HCT116 (cell line): ENCODE measurements at regions not wholly inside any gene's neighbourhood (a gene's known extent, or its start where the extent isn't known, plus 50 kb on each side); places are given as distances from the start of the nearest gene placed in this dataset.

Source experiments
- ATAC-seq: fragments of 200-7000 bp; cut with Tn5 transposase; 2 replicates; pipeline ENCODE4 v1.9.1; 2020; ENCODE audit warnings: mild to moderate bottlenecking, moderate library complexity
- BruUV-seq: library from RNA; stranded (reverse); fragments of 400-500 nt; replicated peaks from 2 replicates; lab custom pipeline; 2021; lab: Mats Ljungman, UMichigan
- CTCF ChIA-PET: fragments of 300-600 bp; sonication (Branson Sonifier 250); formaldehyde crosslinking; loops from one replicate; lab custom pipeline; 2021; ENCODE audit warnings: antibody characterized with exemption; lab: Charles Lee
- POLR2A ChIA-PET: fragments of 300-600, 350-600 bp; sonication (Branson Sonifier 250); formaldehyde crosslinking; loops from one replicate; lab custom pipeline; 2021; ENCODE audit warnings: antibody characterized with exemption; lab: Charles Lee
- RAD21 ChIA-PET, 2 experiments: fragments of 300-600 bp; sonication (Branson Sonifier 250); formaldehyde crosslinking; loops; one replicate each; lab custom pipeline; 2023; ENCODE audit warnings: low total read pairs in 2 of 2; ENCODE audit not compliant: uncharacterized antibody in 2 of 2, unreplicated experiment in 2 of 2, low non-redundant PET in 1 of 2; lab: Charles Lee
- DNase-seq: peaks from one replicate; pipeline ENCODE4 v3.0.0-alpha.2; 2010; ENCODE audit warnings: low read depth, low spot score
- H2AFZ ChIP-seq: fragments of 200-600 bp; shearing (Covaris generic), sonication (generic); 2 replicates; pipeline ENCODE4 v1.6.1; 2017; ENCODE audit warnings: low read depth, mixed run types, mixed read lengths, antibody characterized with exemption, low read length; ENCODE audit not compliant: poor library complexity, severe bottlenecking
- H3K27ac ChIP-seq: 2 replicates; pipeline ENCODE4 v1.5.1; 2012; ENCODE audit warnings: low read depth, low read length
- H3K27me3 ChIP-seq: fragments of 200-600 bp; sonication (generic); 2 replicates; pipeline ENCODE4 v1.6.1; 2016; ENCODE audit warnings: mixed run types, low read length, mixed read lengths; ENCODE audit not compliant: insufficient read depth
- H3K36me3 ChIP-seq, 2 experiments: fragments of 200-500 bp in 1 of 2; fragments of 200-600 bp in 1 of 2; sonication (Bioruptor generic) in 1 of 2; sonication (generic) in 1 of 2; 2 replicates each; pipeline versions ENCODE4 v1.5.1 to v1.6.1; 2014 to 2016; ENCODE audit warnings: low read length in 2 of 2, inconsistent platforms in 1 of 2, mixed read lengths in 1 of 2, mixed run types in 1 of 2; ENCODE audit not compliant: insufficient read depth in 2 of 2, control insufficient read depth in 1 of 2
- H3K4me1 ChIP-seq, 2 experiments: fragments of 200-600 bp in 1 of 2; sonication (generic) in 1 of 2; 2 replicates each; pipeline versions ENCODE4 v1.5.1 to v1.6.1; 2012 to 2017; ENCODE audit warnings: low read length in 2 of 2, inconsistent platforms in 1 of 2, mild to moderate bottlenecking in 1 of 2, mixed read lengths in 1 of 2, mixed run types in 1 of 2, moderate library complexity in 1 of 2; ENCODE audit not compliant: insufficient read depth in 2 of 2, control insufficient read depth in 1 of 2
- H3K4me2 ChIP-seq: fragments of 200-600 bp; sonication (generic); 2 replicates; pipeline ENCODE4 v1.6.1; 2017; ENCODE audit warnings: mixed run types, low read length, mixed read lengths
- H3K4me3 ChIP-seq, 2 experiments: fragments of 200-600 bp in 1 of 2; sonication (generic) in 1 of 2; replicated peaks in 1 of 2; 2 replicates each; pipeline ENCODE4 v1.5.1; 2011 to 2016; ENCODE audit warnings: low read length in 2 of 2, control low read depth in 1 of 2, low read depth in 1 of 2, mild to moderate bottlenecking in 1 of 2, mixed read lengths in 1 of 2, mixed run types in 1 of 2
- H3K79me2 ChIP-seq: fragments of 200-600 bp; sonication (generic); 2 replicates; pipeline ENCODE4 v1.6.1; 2017; ENCODE audit warnings: mild to moderate bottlenecking, mixed run types, low read length, moderate library complexity, mixed read lengths; ENCODE audit not compliant: insufficient read depth
- H3K9ac ChIP-seq: fragments of 200-600 bp; sonication (generic); 2 replicates; pipeline ENCODE4 v1.6.1; 2016; ENCODE audit warnings: low read length, mixed read lengths
- H3K9me2 ChIP-seq: fragments of 200-600 bp; sonication (generic), shearing (Covaris generic); 2 replicates; pipeline ENCODE4 v1.6.1; 2017; ENCODE audit warnings: mixed run types, mild to moderate bottlenecking, moderate library complexity; ENCODE audit not compliant: insufficient read depth
- H3K9me3 ChIP-seq, 2 experiments: fragments of 200-500 bp in 1 of 2; fragments of 200-600 bp in 1 of 2; sonication (Bioruptor generic) in 1 of 2; sonication (generic) in 1 of 2; 2 replicates each; pipeline ENCODE4 v1.6.1; 2014 to 2017; ENCODE audit warnings: low read length in 2 of 2, mixed read lengths in 2 of 2, inconsistent platforms in 1 of 2, low read depth in 1 of 2, mild to moderate bottlenecking in 1 of 2, mixed run types in 1 of 2, moderate library complexity in 1 of 2; ENCODE audit not compliant: control insufficient read depth in 1 of 2, insufficient read depth in 1 of 2
- H4K20me1 ChIP-seq: fragments of 200-600 bp; sonication (generic), shearing (Covaris generic); 2 replicates; pipeline ENCODE4 v1.6.1; 2017; ENCODE audit warnings: mixed run types, mild to moderate bottlenecking, moderate library complexity; ENCODE audit not compliant: insufficient read depth
- CEBPB ChIP-seq: IDR thresholded peaks from 2 replicates; pipeline ENCODE4 v1.6.1; 2012; ENCODE audit warnings: low read depth
- CTCF ChIP-seq, 3 experiments: fragments of 200-600 bp in 1 of 3; sonication (generic) in 1 of 3; IDR thresholded peaks in 2 of 3; conservative IDR thresholded peaks in 1 of 3; 2 replicates each; pipeline ENCODE4 v1.5.1; 2012 to 2017; ENCODE audit warnings: low read depth in 2 of 3, low read length in 2 of 3, antibody characterized with exemption in 1 of 3, borderline replicate concordance in 1 of 3, control low read depth in 1 of 3, mild to moderate bottlenecking in 1 of 3, mixed read lengths in 1 of 3, mixed run types in 1 of 3, moderate library complexity in 1 of 3; ENCODE audit not compliant: insufficient read depth in 1 of 3
- EZH2phosphoT487 ChIP-seq: fragments of 200-600 bp; IDR thresholded peaks from 2 replicates; pipeline ENCODE4 v1.6.1; 2018; ENCODE audit warnings: antibody characterized with exemption, borderline replicate concordance
- FOSL1 ChIP-seq: IDR thresholded peaks from 2 replicates; pipeline ENCODE4 v1.6.1; 2012; ENCODE audit warnings: low read depth
- SIN3A ChIP-seq: IDR thresholded peaks from 2 replicates; pipeline ENCODE4 v1.6.1; 2012; ENCODE audit warnings: low read depth
- SRF ChIP-seq: IDR thresholded peaks from 2 replicates; pipeline ENCODE4 v1.6.1; 2012; ENCODE audit warnings: low read depth
- YY1 ChIP-seq: IDR thresholded peaks from 2 replicates; pipeline ENCODE4 v1.6.1; 2011; ENCODE audit warnings: low read length, low read depth, moderate library complexity, mild to moderate bottlenecking; ENCODE audit not compliant: insufficient replicate concordance; ENCODE audit errors: extremely low read depth
- ZFX ChIP-seq: fragments of 450-650 bp; IDR thresholded peaks from 2 replicates; pipeline ENCODE4 v1.6.1; 2017
- intact Hi-C: fragments of 100-400 bp; cut with micrococcal nuclease; formaldehyde crosslinking; loops from 2 replicates; pipeline ENCODE4 v1.10.0; 2022

DNA sequence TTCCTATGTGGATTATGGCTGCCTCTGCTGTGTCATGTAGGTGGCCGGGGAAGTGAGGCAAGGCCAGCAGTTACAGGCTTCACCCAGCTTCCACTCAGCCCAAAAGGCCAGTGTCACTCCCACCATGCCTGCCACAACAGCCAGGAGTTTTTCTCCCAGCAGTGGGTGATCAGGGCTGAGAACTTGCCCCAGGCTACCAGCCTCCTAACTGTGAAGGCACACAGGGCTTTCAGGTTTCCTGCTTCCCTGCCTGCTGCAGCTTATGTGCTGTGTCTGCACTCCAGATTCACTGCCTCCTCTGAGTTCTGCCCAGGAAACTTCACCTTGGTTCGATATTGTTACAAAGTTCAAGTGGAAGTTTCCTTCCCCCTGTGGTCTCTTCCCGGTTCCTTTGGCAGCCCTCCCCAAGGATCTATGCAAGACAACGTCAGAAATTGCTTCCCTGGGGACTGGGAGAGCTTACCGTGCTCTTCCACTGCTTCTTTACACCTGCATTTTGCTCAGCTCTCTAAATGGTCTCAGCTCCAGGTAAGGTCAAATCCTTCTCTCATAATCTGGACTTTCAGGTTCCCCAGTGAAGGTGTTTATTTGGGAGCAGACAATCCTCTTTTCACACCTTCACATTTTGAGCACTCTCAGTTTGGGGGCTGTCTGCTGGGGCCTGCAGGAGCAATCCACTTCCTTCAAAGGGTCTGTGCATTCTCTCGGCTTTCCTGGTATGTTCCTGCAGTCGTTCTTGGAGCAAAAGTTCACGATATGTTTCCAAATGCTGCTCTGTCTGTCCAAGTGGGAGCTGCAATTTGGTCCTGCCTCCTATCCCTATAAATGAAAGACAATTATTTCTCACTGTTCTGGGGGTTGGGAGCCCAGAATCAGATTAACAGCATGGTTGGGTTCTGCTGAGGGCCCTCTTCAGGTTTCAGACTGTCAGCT is 1730.1 kb upstream of the PRR20A start:
- no TSS peak for BruUV-seq
- Histone ChIP-seq H3K27ac (no peak overlapping the region), H3K79me2 (no peaks in the 10 kb centered on the region), H3K9me2 (no peaks in the 10 kb centered on the region), H4K20me1 (no peaks in the 10 kb centered on the region), H3K4me1 (no peaks in the 10 kb centered on the region), H3K27me3 (no peaks in the 10 kb centered on the region), H3K36me3 (no peaks in the 10 kb centered on the region), H2AFZ (no peak overlapping the region), H3K4me2 (no peak overlapping the region), H3K4me3 (no peak overlapping the region), H3K9me3 (peaks cover 17 to 31% of the 10 kb centered on the region in 2 experiments; a peak in 3 of 4 replicates), H3K9ac (no peak overlapping the region)
- DNase-seq (no peak), ATAC-seq (no peak)
- TF ChIP-seq ZFX (no peak), EZH2phosphoT487 (no peak), SRF (no peak), FOSL1 (no peak), SIN3A (no peak)
- ChIA-PET CTCF (no interaction called here), POLR2A (no interaction called here), RAD21 (no interaction called here)
- intact Hi-C loops, result no loop called here

DNA sequence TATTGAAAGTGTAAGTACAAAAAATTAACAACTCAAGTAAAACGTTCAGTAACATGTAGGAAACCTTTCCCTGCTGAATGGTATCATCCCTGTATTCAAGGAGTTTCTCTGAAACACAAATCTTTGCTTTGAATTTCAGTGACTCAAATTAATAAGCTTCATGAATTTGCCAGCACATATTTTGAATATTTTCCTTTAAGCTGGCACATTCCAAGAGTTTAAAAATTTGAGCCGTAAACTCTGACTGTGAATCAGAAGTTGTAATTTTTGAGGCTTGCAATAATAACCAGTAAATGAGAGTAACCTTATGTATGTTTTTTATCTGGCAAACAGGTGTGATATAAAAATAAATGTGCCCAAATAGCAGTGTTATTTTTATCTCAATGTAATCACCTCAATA is 1722.6 kb upstream of the PRR20A start:
- H3K9me3 ChIP-seq, result peaks cover 9 to 22% of the 10 kb centered on the region in 2 experiments; a peak in 3 of 4 replicates
- no peak overlapping the region for H2AFZ ChIP-seq
- DNase-seq (no peak), ATAC-seq (no peak)
- no peak overlapping the region for H3K4me3 ChIP-seq
- no peak overlapping the region for H3K4me2 ChIP-seq
- RAD21 ChIA-PET, result no interaction called here
- H3K79me2 ChIP-seq, result no peaks in the 10 kb centered on the region
- CTCF ChIA-PET, result no interaction called here
- no peaks in the 10 kb centered on the region for H3K27me3 ChIP-seq
- H3K4me1 ChIP-seq, result no peaks in the 10 kb centered on the region
- H3K36me3 ChIP-seq, result no peaks in the 10 kb centered on the region
- no peak overlapping the region for H3K9ac ChIP-seq
- H3K9me2 ChIP-seq, result no peaks in the 10 kb centered on the region
- intact Hi-C loops, result no loop called here
- no peaks in the 10 kb centered on the region for H4K20me1 ChIP-seq
- POLR2A ChIA-PET, result no interaction called here
- no peak overlapping the region for H3K27ac ChIP-seq
- no TSS peak for BruUV-seq
- TF ChIP-seq CTCF (IDR thresholded peaks at IDR 0.05 in 2 of 3, conservative IDR thresholded peaks at IDR 0.05 in 1 of 3; ENCODE audit: borderline replicate concordance in 1 of 3, insufficient read depth in 1 of 3, low read depth in 2 of 3, low read length in 2 of 3), result no peak
- no peak for TF ChIP-seq CEBPB
- no peak for TF ChIP-seq YY1
- no peak for TF ChIP-seq EZH2phosphoT487
